K562 (cell line): ENCODE measurements at regions not wholly inside any gene's neighbourhood (a gene's known extent, or its start where the extent isn't known, plus 50 kb on each side); places are given as distances from the start of the nearest gene placed in this dataset.

Experiments
- ATF3 ChIP-seq, 2 experiments: fragments of 450-650 bp in 1 of 2; sonication (generic) in 1 of 2; formaldehyde crosslinking in 1 of 2; IDR thresholded peaks in 1 of 2; conservative IDR thresholded peaks in 1 of 2; 2 replicates each; pipeline versions ENCODE4 v1.6.1 to v1.8.1; 2016 to 2023; ENCODE audit warnings: mild to moderate bottlenecking in 2 of 2, moderate library complexity in 2 of 2, inconsistent platforms in 1 of 2, missing genetic modification reagents in 1 of 2
- BCLAF1 ChIP-seq, 2 experiments: fragments of 450-650 bp in 1 of 2; IDR thresholded peaks; 2 replicates each; pipeline ENCODE4 v1.6.1; 2011 to 2017; ENCODE audit warnings: low read depth in 2 of 2, antibody characterized with exemption in 1 of 2, borderline replicate concordance in 1 of 2, low read length in 1 of 2, mild to moderate bottlenecking in 1 of 2, mixed read lengths in 1 of 2; ENCODE audit not compliant: control insufficient read depth in 1 of 2
- CEBPG ChIP-seq, 3 experiments: fragments of 200-800 bp in 1 of 3; sonication (Bioruptor generic) in 1 of 3; sonication (generic) in 1 of 3; formaldehyde crosslinking in 1 of 3; IDR thresholded peaks in 2 of 3; conservative IDR thresholded peaks in 1 of 3; 2 replicates each; pipeline versions ENCODE4 v1.6.1 to v1.8.0; 2016 to 2022; ENCODE audit warnings: missing compliant biosample characterization in 2 of 3, missing genetic modification characterization in 2 of 3, mild to moderate bottlenecking in 1 of 3, missing genetic modification reagents in 1 of 3
- CTCF ChIP-seq, 3 experiments: IDR thresholded peaks in 2 of 3; conservative IDR thresholded peaks in 1 of 3; 2 replicates each; pipeline ENCODE4 v1.5.1; 2011 to 2012; ENCODE audit warnings: low read length in 3 of 3, mild to moderate bottlenecking in 3 of 3, control low read depth in 2 of 3, improper control_type of control experiment in 1 of 3, inconsistent platforms in 1 of 3, low read depth in 1 of 3, mixed read lengths in 1 of 3, moderate library complexity in 1 of 3; ENCODE audit not compliant: insufficient read depth in 2 of 3
- JUNB ChIP-seq: fragments of 450-650 bp; formaldehyde crosslinking; conservative IDR thresholded peaks from 2 replicates; pipeline ENCODE4 v1.4.0; 2020; ENCODE audit warnings: mild to moderate bottlenecking
- JUND ChIP-seq, 2 experiments: IDR thresholded peaks; 2 replicates in 1 of 2; 3 replicates in 1 of 2; pipeline ENCODE4 v1.6.1; 2011; ENCODE audit warnings: borderline replicate concordance in 2 of 2, low read depth in 2 of 2, low read length in 2 of 2, improper control_type of control experiment in 1 of 2, missing biosample characterization in 1 of 2, missing genetic modification characterization in 1 of 2, missing genetic modification reagents in 1 of 2
- USF2 ChIP-seq: sonication (generic); formaldehyde crosslinking; IDR thresholded peaks from 2 replicates; pipeline ENCODE4 v1.5.0; 2020; ENCODE audit warnings: missing genetic modification reagents
- ZNF24 ChIP-seq: fragments of 450-650 bp; IDR thresholded peaks from 2 replicates; pipeline ENCODE4 v1.6.1; 2016
- ZNF277 ChIP-seq: fragments of 250-450 bp; sonication (Bioruptor Pico); IDR thresholded peaks from 2 replicates; pipeline ENCODE4 v1.8.0; 2022; ENCODE audit warnings: inconsistent platforms, mild to moderate bottlenecking, moderate library complexity, borderline replicate concordance
- ZNF766 ChIP-seq: fragments of 200-800 bp; sonication (Bioruptor generic); conservative IDR thresholded peaks from 2 replicates; pipeline ENCODE4 v1.6.1; 2016; ENCODE audit warnings: missing genetic modification characterization, missing compliant biosample characterization

- TF ChIP-seq JUNB (CRISPR knock-in tag) (no peak), CEBPG (CRISPR knock-in tag; IDR thresholded peaks at IDR 0.05) (no peak), CEBPG (tag; conservative IDR thresholded peaks at IDR 0.05 in 1 of 2, IDR thresholded peaks at IDR 0.05 in 1 of 2) (no peak), ATF3 (IDR thresholded peaks at IDR 0.05) (no peak), ATF3 (CRISPR knock-in tag; conservative IDR thresholded peaks at IDR 0.05) (no peak), ZNF277 (CRISPR knock-in tag) (no peak), BCLAF1 (IDR thresholded peaks at IDR 0.05; ENCODE audit: borderline replicate concordance in 1 of 2, control insufficient read depth in 1 of 2, low read depth in 2 of 2, low read length in 1 of 2) (no peak), ZNF766 (CRISPR knock-in tag) (no peak), USF2 (CRISPR knock-in tag) (no peak), ZNF24 (no peak), CTCF (IDR thresholded peaks at IDR 0.05 in 2 of 3, conservative IDR thresholded peaks at IDR 0.05 in 1 of 3; ENCODE audit: insufficient read depth in 2 of 3, low read depth in 1 of 3, low read length in 3 of 3) (no peak), JUND (IDR thresholded peaks at IDR 0.05; ENCODE audit: borderline replicate concordance, low read depth, low read length) (no peak), JUND (tag; IDR thresholded peaks at IDR 0.05; ENCODE audit: borderline replicate concordance, low read depth, low read length) (no peak)
These were observed 253.2 kb downstream of the BMP7 start for GRCh38 chr20:57013217-57013616.
